Spleen (tissue), 11 donors: ENCODE measurements at regions not wholly inside any gene's neighbourhood (a gene's known extent, or its start where the extent isn't known, plus 50 kb on each side); places are given as distances from the start of the nearest gene placed in this dataset.

Experiments used
- DNase-seq: peaks from one replicate; pipeline ENCODE4 v3.0.0-alpha.2; 2020
- H3K27ac ChIP-seq, 8 donors: fragments of 200-600 bp; sonication (generic) in 7 of 8; 1 replicate in 4 of 8; 2 replicates in 4 of 8; pipeline versions ENCODE4 v1.5.0 to v1.8.0; 2016 to 2021; ENCODE audit warnings: inconsistent platforms in 4 of 8, mild to moderate bottlenecking in 4 of 8, moderate library complexity in 1 of 8
- H3K27me3 ChIP-seq, 7 donors: fragments of 200-600 bp; sonication (generic) in 6 of 7; replicated peaks in 1 of 7; 1 replicate in 4 of 7; 2 replicates in 3 of 7; pipeline versions ENCODE4 v1.5.0 to v1.8.0; 2016 to 2021; ENCODE audit warnings: inconsistent platforms in 3 of 7, mild to moderate bottlenecking in 1 of 7
- H3K36me3 ChIP-seq, 6 donors: fragments of 200-600 bp; sonication (generic) in 5 of 6; 1 replicate in 4 of 6; 2 replicates in 2 of 6; pipeline versions ENCODE4 v1.5.0 to v1.8.0; 2016 to 2021; ENCODE audit warnings: inconsistent platforms in 2 of 6
- H3K4me1 ChIP-seq, 6 donors: fragments of 200-600 bp; sonication (generic) in 5 of 6; 1 replicate in 3 of 6; 2 replicates in 3 of 6; pipeline versions ENCODE4 v1.5.0 to v1.8.0; 2016 to 2021; ENCODE audit warnings: inconsistent platforms in 3 of 6
- H3K4me3 ChIP-seq, 8 donors: fragments of 200-600 bp; sonication (generic) in 7 of 8; 1 replicate in 4 of 8; 2 replicates in 4 of 8; pipeline versions ENCODE4 v1.5.0 to v1.8.0; 2016 to 2021; ENCODE audit warnings: inconsistent platforms in 4 of 8, mild to moderate bottlenecking in 4 of 8, moderate library complexity in 2 of 8
- H3K9me3 ChIP-seq, 8 donors: fragments of 200-600 bp; sonication (generic) in 7 of 8; 1 replicate in 4 of 8; 2 replicates in 4 of 8; pipeline versions ENCODE4 v1.5.0 to v1.8.0; 2016 to 2021; ENCODE audit warnings: inconsistent platforms in 4 of 8
- POLR2A ChIP-seq, 3 donors: fragments of 450-650 bp; IDR thresholded peaks; one replicate each; pipeline ENCODE4 v1.5.1; 2017; ENCODE audit warnings: antibody characterized with exemption in 3 of 3, mild to moderate bottlenecking in 1 of 3
- POLR2AphosphoS5 ChIP-seq, 3 donors: sonication (generic); formaldehyde crosslinking; IDR thresholded peaks; one replicate each; pipeline ENCODE4 v1.5.1; 2017; ENCODE audit warnings: antibody characterized with exemption in 3 of 3
- WGBS, 5 donors: extraction: QIAGEN DNeasy Blood & Tissue Kit in 3 of 5; methylation state at CpG; one replicate each; pipeline versions ENCODE4 v1.1.5 to v1.1.7; 2013 to 2018; 5-methylcytosine and 5-hydroxymethylcytosine counted together
- intact Hi-C: fragments of 100-400 bp; cut with DNase I; formaldehyde crosslinking; loops from one replicate; pipeline ENCODE4 v1.15.0; 2023; ENCODE audit warnings: low total_unique reads
- TF ChIP-seq, protein P1 (sequence below), 11 experiments: fragments of 200-600 bp in 7 of 11; fragments of 450-650 bp in 4 of 11; sonication (generic) in 4 of 11; IDR thresholded peaks in 8 of 11; conservative IDR thresholded peaks in 3 of 11; 1 replicate in 7 of 11; 2 replicates in 4 of 11; pipeline versions ENCODE4 v1.4.0 to v1.8.0; 2016 to 2021; ENCODE audit warnings: antibody characterized with exemption in 11 of 11, inconsistent platforms in 4 of 11, mild to moderate bottlenecking in 1 of 11
- donor health status: healthy with polysubstance abuse.
- donor health status: DM: no; HTN: no; CAD: no; lungs with moderate emphysema.
- donor health status: DM: no; HTN: no; CAD: no.
- donor health status: Bipolar disorder and iron deficiency.
- donor health status: healthy.
- donor health status: DM: no; HTN: no; CAD: no.
- donor health status: DM: yes; HTN: yes; CAD: no.

DNA sequence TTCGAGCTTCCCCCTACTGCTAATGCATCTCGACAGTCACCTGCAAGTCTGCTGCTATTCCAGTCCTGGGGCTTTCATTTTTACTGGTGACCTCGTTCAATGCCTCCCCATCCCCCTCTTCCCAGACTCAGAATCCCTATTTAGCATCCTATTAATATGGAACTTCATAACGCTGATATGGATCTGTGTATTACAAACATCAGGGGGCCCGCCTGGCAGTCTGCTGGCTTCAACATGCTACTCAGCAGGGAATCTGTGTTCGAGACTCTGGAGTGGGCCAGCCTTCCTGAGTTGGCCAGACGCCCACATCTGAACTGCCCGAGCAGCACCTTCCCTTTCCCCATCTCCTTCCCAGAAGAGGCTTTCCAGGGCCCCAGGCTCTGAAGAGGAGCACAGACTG is 173.9 kb upstream of the PPARGC1A start:
- DNase-seq: no peak

DNA sequence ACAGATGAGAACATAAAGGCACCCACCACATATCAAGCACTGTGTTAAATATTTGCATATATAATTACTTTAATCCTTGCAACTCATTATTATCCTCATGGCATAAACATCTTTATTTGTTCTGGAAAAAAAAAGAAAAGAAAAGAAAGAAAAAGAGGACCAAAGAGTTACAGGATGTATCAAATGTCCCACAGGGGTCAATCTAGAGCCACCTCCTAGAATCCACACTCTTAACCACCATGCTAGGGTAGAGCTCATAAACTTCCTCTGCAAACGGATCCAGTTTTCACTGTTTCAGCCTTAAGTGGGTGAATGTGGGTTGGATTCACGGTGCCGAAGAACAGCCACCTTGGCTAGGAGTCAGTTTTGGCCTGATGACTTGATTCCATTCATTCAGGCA is 171.1 kb upstream of the PPARGC1A start:
- no peak for DNase-seq
- Histone ChIP-seq H3K36me3 (no peaks in the 10 kb centered on the region), H3K4me1 (no peaks in the 10 kb centered on the region), H3K9me3 (no peaks in the 10 kb centered on the region), H3K4me3 (no peak overlapping the region), H3K27me3 (no peaks in the 10 kb centered on the region), H3K27ac (no peak overlapping the region)
- intact Hi-C loops: no loop called here
- TF ChIP-seq POLR2AphosphoS5 (IDR thresholded peaks at IDR 0.05) (no peak), POLR2A (IDR thresholded peaks at IDR 0.05) (no peak)
- TF ChIP-seq, protein P1, sequence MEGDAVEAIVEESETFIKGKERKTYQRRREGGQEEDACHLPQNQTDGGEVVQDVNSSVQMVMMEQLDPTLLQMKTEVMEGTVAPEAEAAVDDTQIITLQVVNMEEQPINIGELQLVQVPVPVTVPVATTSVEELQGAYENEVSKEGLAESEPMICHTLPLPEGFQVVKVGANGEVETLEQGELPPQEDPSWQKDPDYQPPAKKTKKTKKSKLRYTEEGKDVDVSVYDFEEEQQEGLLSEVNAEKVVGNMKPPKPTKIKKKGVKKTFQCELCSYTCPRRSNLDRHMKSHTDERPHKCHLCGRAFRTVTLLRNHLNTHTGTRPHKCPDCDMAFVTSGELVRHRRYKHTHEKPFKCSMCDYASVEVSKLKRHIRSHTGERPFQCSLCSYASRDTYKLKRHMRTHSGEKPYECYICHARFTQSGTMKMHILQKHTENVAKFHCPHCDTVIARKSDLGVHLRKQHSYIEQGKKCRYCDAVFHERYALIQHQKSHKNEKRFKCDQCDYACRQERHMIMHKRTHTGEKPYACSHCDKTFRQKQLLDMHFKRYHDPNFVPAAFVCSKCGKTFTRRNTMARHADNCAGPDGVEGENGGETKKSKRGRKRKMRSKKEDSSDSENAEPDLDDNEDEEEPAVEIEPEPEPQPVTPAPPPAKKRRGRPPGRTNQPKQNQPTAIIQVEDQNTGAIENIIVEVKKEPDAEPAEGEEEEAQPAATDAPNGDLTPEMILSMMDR (IDR thresholded peaks at IDR 0.05 in 8 of 11, conservative IDR thresholded peaks at IDR 0.05 in 3 of 11): no peak
- 56 to 92% (median 84%) methylated on average over 3 of the region's 3 CpGs for whole genome bisulfite sequencing, 5 donors

More for the DNA sequence above, 173.9 kb upstream of the PPARGC1A start:
- no peak for TF ChIP-seq POLR2AphosphoS5 (IDR thresholded peaks at IDR 0.05)
- TF ChIP-seq, protein P1 (IDR thresholded peaks at IDR 0.05 in 8 of 11, conservative IDR thresholded peaks at IDR 0.05 in 3 of 11): no peak
- no peak for TF ChIP-seq POLR2A (IDR thresholded peaks at IDR 0.05)
- H3K9me3 ChIP-seq: no peaks in the 10 kb centered on the region
- no peak overlapping the region for H3K27ac ChIP-seq
- intact Hi-C loops: no loop called here
- no peaks in the 10 kb centered on the region for H3K27me3 ChIP-seq
- WGBS, 5 donors: 73 to 84% (median 78%) methylated on average over 8 of the region's 8 CpGs
- no peak overlapping the region for H3K4me3 ChIP-seq
- no peaks in the 10 kb centered on the region for H3K4me1 ChIP-seq
- no peaks in the 10 kb centered on the region for H3K36me3 ChIP-seq

DNA sequence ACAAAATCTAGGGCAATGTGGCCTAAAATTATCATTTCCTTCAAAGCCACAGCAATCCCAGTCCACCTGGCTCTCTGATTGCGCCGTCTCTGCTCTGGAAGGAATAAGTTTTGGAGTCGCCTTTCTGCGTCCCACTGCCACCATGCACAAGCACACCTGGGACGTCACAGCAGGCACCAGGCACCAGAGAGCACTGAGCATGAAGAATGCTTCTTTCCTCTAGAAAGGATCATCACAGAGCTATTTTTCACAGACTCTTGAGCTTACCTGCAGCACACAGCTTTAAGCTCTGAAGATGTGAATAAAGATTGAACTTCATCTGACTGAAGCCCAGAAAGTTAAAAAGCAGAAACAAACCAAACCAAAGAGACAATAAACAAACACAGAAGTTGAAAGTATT is 170.0 kb upstream of the PPARGC1A start:
- H3K27ac ChIP-seq: no peak overlapping the region
- no peak for DNase-seq
- no peaks in the 10 kb centered on the region for H3K4me1 ChIP-seq
- WGBS, 5 donors: 88 to 94% (median 93%) methylated on average over 5 of the region's 5 CpGs
- H3K36me3 ChIP-seq: no peaks in the 10 kb centered on the region
- TF ChIP-seq POLR2A (IDR thresholded peaks at IDR 0.05) (no peak), POLR2AphosphoS5 (IDR thresholded peaks at IDR 0.05) (no peak)
- TF ChIP-seq, protein P1 (IDR thresholded peaks at IDR 0.05 in 8 of 11, conservative IDR thresholded peaks at IDR 0.05 in 3 of 11): no peak
- H3K4me3 ChIP-seq: no peak overlapping the region
- H3K9me3 ChIP-seq: no peaks in the 10 kb centered on the region
- intact Hi-C loops: no loop called here
- no peaks in the 10 kb centered on the region for H3K27me3 ChIP-seq

DNA sequence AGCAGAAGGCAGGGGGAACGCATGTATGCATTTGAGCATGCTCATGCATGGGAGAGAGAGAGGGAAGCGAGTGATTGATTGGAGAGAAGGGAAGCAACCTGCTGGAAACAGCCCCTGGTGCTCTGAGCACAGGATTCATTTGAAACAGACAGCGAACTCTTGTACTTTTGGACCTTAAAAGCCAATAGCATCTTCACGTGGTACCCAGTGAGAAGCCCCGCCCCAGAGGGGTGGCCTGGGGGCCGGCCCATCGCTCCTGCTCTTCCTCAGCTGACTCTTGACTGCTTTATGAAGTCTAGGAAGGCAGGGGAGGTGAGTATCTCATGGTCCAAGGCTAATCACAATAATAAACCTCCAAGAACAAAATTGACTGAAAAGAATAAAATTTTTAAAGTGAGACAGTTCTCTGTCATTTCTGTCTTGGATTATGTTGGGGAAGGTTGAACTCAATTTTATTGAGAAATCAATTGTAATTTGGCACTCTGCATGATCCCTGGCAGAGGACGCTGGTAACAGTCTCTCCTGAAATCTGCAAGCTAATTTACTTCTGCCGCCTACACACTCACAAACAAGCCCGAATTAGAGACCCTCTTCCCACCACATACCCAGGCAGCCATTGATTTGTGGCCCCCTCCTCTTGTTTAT is 168.2 kb upstream of the PPARGC1A start:
- H3K4me1 ChIP-seq: no peaks in the 10 kb centered on the region
- no peak for DNase-seq
- WGBS, 5 donors: 67 to 79% (median 76%) methylated on average over 10 of the region's 10 CpGs
- no peak overlapping the region for H3K27ac ChIP-seq
- H3K27me3 ChIP-seq: no peaks in the 10 kb centered on the region
- intact Hi-C loops: no loop called here
- H3K9me3 ChIP-seq: no peaks in the 10 kb centered on the region
- H3K4me3 ChIP-seq: no peak overlapping the region
- H3K36me3 ChIP-seq: no peaks in the 10 kb centered on the region
- no peak for TF ChIP-seq POLR2A (IDR thresholded peaks at IDR 0.05)
- TF ChIP-seq, protein P1 (IDR thresholded peaks at IDR 0.05 in 8 of 11, conservative IDR thresholded peaks at IDR 0.05 in 3 of 11): no peak
- no peak for TF ChIP-seq POLR2AphosphoS5 (IDR thresholded peaks at IDR 0.05)
